Smooth muscle cell (in vitro differentiated cells): ENCODE measurements at regions not wholly inside any gene's neighbourhood (a gene's known extent, or its start where the extent isn't known, plus 50 kb on each side); places are given as distances from the start of the nearest gene placed in this dataset.

ENCODE experiments used
- DNase-seq: peaks from one replicate; lab custom pipeline; 2025; ENCODE audit not compliant: unreplicated experiment; lab: John Stamatoyannopoulos, UW
- H2AFZ ChIP-seq: fragments of 200-600 bp; sonication (generic); 2 replicates; pipeline ENCODE4 v1.6.0; 2016; ENCODE audit warnings: antibody characterized with exemption, low read depth, mild to moderate bottlenecking
- H3F3A ChIP-seq: fragments of 200-600 bp; sonication (generic); 2 replicates; pipeline ENCODE4 v1.6.0; 2017; ENCODE audit warnings: antibody characterized with exemption, low read depth
- H3K27ac ChIP-seq: fragments of 200-600 bp; sonication (generic); 2 replicates; pipeline ENCODE4 v1.5.1; 2016; ENCODE audit warnings: low read depth, mild to moderate bottlenecking
- H3K27me3 ChIP-seq: fragments of 200-600 bp; sonication (generic); 2 replicates; pipeline ENCODE4 v1.6.1; 2016; ENCODE audit warnings: low read depth, mild to moderate bottlenecking
- H3K36me3 ChIP-seq: fragments of 200-600 bp; sonication (generic); 2 replicates; pipeline ENCODE4 v1.5.1; 2016; ENCODE audit warnings: low read depth
- H3K4me1 ChIP-seq: fragments of 200-600 bp; sonication (generic); 2 replicates; pipeline ENCODE4 v1.5.1; 2016; ENCODE audit warnings: low read depth
- H3K4me2 ChIP-seq: fragments of 200-600 bp; sonication (generic); 2 replicates; pipeline ENCODE4 v1.6.0; 2016; ENCODE audit warnings: mild to moderate bottlenecking
- H3K4me3 ChIP-seq: fragments of 200-600 bp; sonication (generic); 2 replicates; pipeline ENCODE4 v1.5.1; 2016; ENCODE audit warnings: mild to moderate bottlenecking
- H3K79me2 ChIP-seq: fragments of 200-600 bp; sonication (generic); 2 replicates; pipeline ENCODE4 v1.6.0; 2016; ENCODE audit warnings: low read depth, mild to moderate bottlenecking
- H3K9ac ChIP-seq: fragments of 200-600 bp; sonication (generic); 2 replicates; pipeline ENCODE4 v1.6.0; 2016; ENCODE audit warnings: low read depth
- H3K9me3 ChIP-seq: fragments of 200-600 bp; sonication (generic); replicated peaks from 2 replicates; pipeline ENCODE4 v1.5.1; 2016; ENCODE audit warnings: low read depth
- H4K20me1 ChIP-seq: fragments of 200-600 bp; sonication (generic); 2 replicates; pipeline ENCODE4 v1.6.0; 2016; ENCODE audit warnings: low read depth
- CTCF ChIP-seq: fragments of 200-600 bp; sonication (generic); IDR thresholded peaks from 2 replicates; pipeline ENCODE4 v1.5.1; 2017; ENCODE audit warnings: borderline replicate concordance, mild to moderate bottlenecking, antibody characterized with exemption; ENCODE audit not compliant: insufficient read depth, poor library complexity, severe bottlenecking
- WGBS: methylation state at CpG from one replicate; pipeline ENCODE4 v1.1.7; 2016; ENCODE audit warnings: low lambda C conversion rate; 5-methylcytosine and 5-hydroxymethylcytosine counted together

GRCh38 chr1:187129132-187129531 lies 300.4 kb downstream of the PLA2G4A start:
- no peaks in the 10 kb centered on the region for H3F3A ChIP-seq
- H3K4me1 ChIP-seq: no peaks in the 10 kb centered on the region
- H4K20me1 ChIP-seq: no peaks in the 10 kb centered on the region
- H3K79me2 ChIP-seq: no peaks in the 10 kb centered on the region
- H3K4me3 ChIP-seq: no peak overlapping the region
- H3K36me3 ChIP-seq: no peaks in the 10 kb centered on the region
- H3K27me3 ChIP-seq: no peaks in the 10 kb centered on the region
- H3K4me2 ChIP-seq: no peak overlapping the region
- no peak overlapping the region for H2AFZ ChIP-seq
- H3K27ac ChIP-seq: no peak overlapping the region
- no peak for DNase-seq
- no peaks in the 10 kb centered on the region for H3K9me3 ChIP-seq
- 64% methylated on average over 1 of the region's 1 CpG for WGBS
- no peak for TF ChIP-seq CTCF
- no peak overlapping the region for H3K9ac ChIP-seq

- Histone ChIP-seq H3K36me3 (no peaks in the 10 kb centered on the region), H3K4me2 (no peak overlapping the region), H3K27me3 (no peaks in the 10 kb centered on the region), H3F3A (no peaks in the 10 kb centered on the region), H3K9ac (no peak overlapping the region), H3K9me3 (no peaks in the 10 kb centered on the region), H2AFZ (no peak overlapping the region), H3K4me1 (no peaks in the 10 kb centered on the region), H3K27ac (no peak overlapping the region), H3K79me2 (no peaks in the 10 kb centered on the region), H3K4me3 (no peak overlapping the region), H4K20me1 (no peaks in the 10 kb centered on the region)
- TF ChIP-seq CTCF: no peak
- DNase-seq: no peak
These were observed 315.0 kb downstream of the PLA2G4A start for GRCh38 chr1:187143783-187144182.

- no peaks in the 10 kb centered on the region for H3K36me3 ChIP-seq
- H3K27me3 ChIP-seq: no peaks in the 10 kb centered on the region
- no peaks in the 10 kb centered on the region for H3K4me1 ChIP-seq
- 94% methylated on average over 1 of the region's 1 CpG for WGBS
- no peak overlapping the region for H3K9ac ChIP-seq
- no peaks in the 10 kb centered on the region for H3K79me2 ChIP-seq
- DNase-seq: no peak
- no peak overlapping the region for H3K27ac ChIP-seq
- H3K4me2 ChIP-seq: no peak overlapping the region
- no peak overlapping the region for H2AFZ ChIP-seq
- H3K4me3 ChIP-seq: no peak overlapping the region
- peaks cover 4% of the 10 kb centered on the region for H3K9me3 ChIP-seq
- no peaks in the 10 kb centered on the region for H4K20me1 ChIP-seq
- no peak for TF ChIP-seq CTCF
- no peaks in the 10 kb centered on the region for H3F3A ChIP-seq
These were observed 317.6 kb downstream of the PLA2G4A start for GRCh38 chr1:187146388-187146787.

- no peaks in the 10 kb centered on the region for H3K27me3 ChIP-seq
- no peak overlapping the region for H3K27ac ChIP-seq
- H3K4me1 ChIP-seq: no peaks in the 10 kb centered on the region
- no peak overlapping the region for H3K9ac ChIP-seq
- H3K4me3 ChIP-seq: no peak overlapping the region
- no peak overlapping the region for H2AFZ ChIP-seq
- H3K79me2 ChIP-seq: no peaks in the 10 kb centered on the region
- no peak overlapping the region for H3K4me2 ChIP-seq
- peaks cover 14% of the 10 kb centered on the region for H3K9me3 ChIP-seq
- H4K20me1 ChIP-seq: no peaks in the 10 kb centered on the region
- TF ChIP-seq CTCF: no peak
- no peaks in the 10 kb centered on the region for H3F3A ChIP-seq
- DNase-seq: no peak
- H3K36me3 ChIP-seq: no peaks in the 10 kb centered on the region
These were observed 322.8 kb downstream of the PLA2G4A start for GRCh38 chr1:187151555-187151954.
